ENCODE measurements at regions not wholly inside any gene's neighbourhood (a gene's known extent, or its start where the extent isn't known, plus 50 kb on each side); places are given as distances from the start of the nearest gene placed in this dataset.

GRCh38 chr20:19958928-19959327, 58.2 kb upstream of the NAA20 start:
- no peak for DNase-seq

DNA sequence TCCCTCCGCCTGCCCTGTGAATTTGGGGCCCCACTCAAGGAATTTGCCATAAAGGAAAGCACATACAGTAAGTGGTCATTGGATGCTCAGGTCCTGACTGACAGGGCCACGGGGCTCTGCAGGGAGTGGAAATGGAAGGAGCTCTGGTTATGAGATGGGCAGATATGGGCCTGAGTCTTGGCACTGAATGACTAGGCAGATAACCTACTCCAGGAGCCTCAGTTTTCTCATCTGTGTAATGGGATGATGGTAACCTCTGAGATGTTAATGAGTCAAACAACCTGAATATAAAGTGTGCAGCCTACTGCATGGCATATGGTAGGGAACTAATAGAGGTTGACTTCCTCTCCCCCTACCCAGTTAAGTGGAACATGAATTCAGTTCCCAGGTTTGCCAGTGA, 56.4 kb upstream of the NAA20 start:
- DNase-seq = no peak

DNA sequence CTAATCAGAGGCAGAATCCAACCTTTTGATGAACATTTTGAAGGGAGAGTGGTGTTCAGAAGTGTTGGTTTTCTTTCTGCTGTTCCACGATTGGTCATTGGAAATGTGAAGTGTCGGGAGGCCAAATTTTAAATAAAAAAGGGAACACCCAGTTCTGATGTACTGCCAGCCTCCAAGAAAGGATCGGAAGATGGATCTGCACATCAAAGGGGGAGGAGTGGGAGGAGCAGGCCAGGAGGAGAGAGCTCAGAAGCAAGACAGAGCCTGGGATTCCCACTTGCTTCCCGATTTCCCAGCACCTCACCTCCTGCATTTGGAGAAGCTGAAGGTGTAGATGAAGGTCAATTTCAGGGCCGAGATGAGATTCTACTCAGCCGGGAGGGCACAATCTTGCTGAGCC, 55.9 kb upstream of the NAA20 start:
- DNase-seq = no peak

DNA sequence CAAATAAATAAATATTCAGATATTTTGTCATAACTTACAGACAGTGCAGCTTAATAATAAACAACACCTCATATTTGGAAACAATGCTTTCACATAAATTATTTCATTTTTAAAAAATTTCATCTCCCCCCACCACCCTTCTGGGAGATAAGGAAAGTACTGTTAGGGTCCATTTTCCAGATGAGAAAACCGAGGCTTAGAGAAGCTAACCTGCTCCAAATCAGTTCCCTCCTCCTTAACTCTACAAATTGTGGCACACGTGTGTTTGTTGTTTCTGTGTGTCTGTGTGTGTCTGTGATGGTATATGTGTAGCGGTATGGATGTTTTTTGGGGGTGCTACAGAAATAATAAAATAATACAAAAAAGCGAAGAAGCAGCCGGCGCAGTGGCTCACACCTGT, 54.2 kb upstream of the NAA20 start:
- no peak for DNase-seq

DNA sequence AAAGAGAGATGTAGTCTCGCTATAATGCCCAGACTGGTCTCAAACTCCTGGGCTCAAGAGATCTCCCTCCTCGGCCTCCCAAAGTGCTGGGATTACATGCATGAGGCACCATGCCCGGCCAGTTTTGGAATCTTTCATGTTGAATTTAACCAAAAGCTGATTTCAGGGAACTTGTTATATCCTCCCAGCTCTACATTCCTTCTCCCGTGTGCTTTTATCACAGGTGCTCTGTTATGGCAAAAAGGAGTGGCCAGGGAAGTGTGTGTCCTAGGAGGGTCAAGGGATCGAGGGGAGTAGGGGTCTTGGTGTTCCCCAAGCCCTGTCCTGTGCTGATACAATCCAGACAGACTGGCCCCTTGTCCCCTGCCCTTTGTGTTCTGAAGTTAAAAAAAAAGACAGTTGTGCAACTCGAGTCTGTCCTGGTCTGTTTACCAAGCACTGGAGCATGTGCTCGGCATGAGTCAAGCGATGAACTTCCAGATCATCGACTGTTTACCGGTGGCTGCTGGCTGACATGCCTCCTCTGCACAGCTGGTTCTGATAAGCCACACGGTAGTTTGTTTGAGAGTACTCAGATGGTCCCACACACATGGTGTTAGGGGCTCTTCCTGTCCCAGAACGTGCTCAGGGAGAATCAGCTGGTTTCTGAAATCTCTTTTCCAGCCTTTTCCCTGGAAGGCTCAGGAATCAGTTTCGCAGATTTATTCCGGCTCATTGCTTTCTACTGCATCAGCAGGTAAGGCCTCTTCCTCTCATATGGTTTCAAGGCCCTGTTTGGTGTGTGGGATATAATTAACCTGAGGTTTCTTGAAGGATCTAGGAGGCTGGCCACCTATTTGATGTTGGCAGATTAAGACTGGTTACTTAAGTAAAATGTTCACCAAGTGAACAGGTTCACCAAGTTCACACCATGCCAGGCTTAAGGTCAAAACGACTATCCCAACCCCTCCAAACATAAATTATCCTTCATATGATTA, 52.6 kb upstream of the NAA20 start:
- no peak for DNase-seq

DNA sequence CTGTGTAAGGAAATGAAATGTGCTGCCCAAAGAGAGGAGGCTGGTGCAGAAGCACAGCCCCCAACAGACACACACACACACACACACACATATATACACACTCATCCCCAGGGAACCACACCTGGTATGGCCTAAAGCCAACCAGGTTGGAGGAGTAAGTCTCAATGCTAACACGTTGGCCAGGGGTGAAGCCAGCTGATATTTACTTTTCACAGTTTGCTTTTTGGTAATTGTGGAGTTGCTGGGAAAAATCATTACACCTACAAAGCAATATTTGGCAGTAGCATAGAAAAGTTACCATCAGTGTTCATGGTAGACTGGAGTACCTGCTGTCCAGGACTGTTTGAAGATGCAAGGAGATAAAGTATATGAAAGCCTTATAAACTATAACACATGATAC, 50.3 kb upstream of the NAA20 start:
- DNase-seq = no peak

All from NCI-H1048 (cell line).